ENCODE measurements at regions not wholly inside any gene's neighbourhood (a gene's known extent, or its start where the extent isn't known, plus 50 kb on each side); places are given as distances from the start of the nearest gene placed in this dataset.

- H3K27ac ChIP-seq = no peak overlapping the region
- H3K4me3 ChIP-seq = no peak overlapping the region
- H3K36me3 ChIP-seq = no peaks in the 10 kb centered on the region
- peaks cover 20% of the 10 kb centered on the region for H3K4me1 ChIP-seq
- no peak for DNase-seq
- no peaks in the 10 kb centered on the region for H3K9me3 ChIP-seq (replicated peaks)
- H3K27me3 ChIP-seq = no peaks in the 10 kb centered on the region
These were observed 57.6 kb downstream of the TENT5A start for GRCh38 chr6:81694855-81695254.

- Histone ChIP-seq H3K9me3 (replicated peaks) (no peaks in the 10 kb centered on the region), H3K27ac (no peak overlapping the region), H3K27me3 (no peaks in the 10 kb centered on the region), H3K4me3 (no peak overlapping the region), H3K36me3 (no peaks in the 10 kb centered on the region), H3K4me1 (peaks cover 20% of the 10 kb centered on the region)
- no peak for DNase-seq
These were observed 58.3 kb downstream of the TENT5A start for GRCh38 chr6:81694207-81694606.

- H3K4me1 ChIP-seq = peaks cover 20% of the 10 kb centered on the region
- no peaks in the 10 kb centered on the region for H3K27me3 ChIP-seq
- H3K9me3 ChIP-seq (replicated peaks) = no peaks in the 10 kb centered on the region
- no peaks in the 10 kb centered on the region for H3K36me3 ChIP-seq
- no peak overlapping the region for H3K4me3 ChIP-seq
- H3K27ac ChIP-seq = no peak overlapping the region
- DNase-seq = no peak
These were observed 59.2 kb downstream of the TENT5A start for GRCh38 chr6:81693266-81693665.

DNA sequence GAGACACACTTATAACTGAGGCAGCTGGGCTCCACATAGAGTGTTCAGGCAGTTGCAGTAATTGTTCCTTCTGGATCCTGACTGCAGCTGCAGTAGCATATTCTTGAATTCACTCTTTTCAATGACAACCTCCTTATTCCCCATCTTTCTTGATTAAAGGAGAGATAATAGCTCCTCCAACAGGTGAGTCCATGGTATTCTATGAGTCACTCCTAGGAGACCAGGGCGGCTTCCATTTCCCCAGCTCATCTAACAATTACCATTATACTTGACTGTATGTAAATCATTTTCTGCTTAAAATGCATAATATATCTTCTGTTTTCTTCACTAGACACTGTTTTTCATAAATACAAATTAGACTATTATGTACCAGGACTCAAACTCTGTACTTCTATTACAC, 62.4 kb downstream of the TENT5A start:
- DNase-seq = no peak
- Histone ChIP-seq H3K36me3 (no peaks in the 10 kb centered on the region), H3K4me1 (no peaks in the 10 kb centered on the region), H3K27me3 (no peaks in the 10 kb centered on the region), H3K27ac (no peak overlapping the region), H3K9me3 (replicated peaks) (no peaks in the 10 kb centered on the region), H3K4me3 (no peak overlapping the region)

DNA sequence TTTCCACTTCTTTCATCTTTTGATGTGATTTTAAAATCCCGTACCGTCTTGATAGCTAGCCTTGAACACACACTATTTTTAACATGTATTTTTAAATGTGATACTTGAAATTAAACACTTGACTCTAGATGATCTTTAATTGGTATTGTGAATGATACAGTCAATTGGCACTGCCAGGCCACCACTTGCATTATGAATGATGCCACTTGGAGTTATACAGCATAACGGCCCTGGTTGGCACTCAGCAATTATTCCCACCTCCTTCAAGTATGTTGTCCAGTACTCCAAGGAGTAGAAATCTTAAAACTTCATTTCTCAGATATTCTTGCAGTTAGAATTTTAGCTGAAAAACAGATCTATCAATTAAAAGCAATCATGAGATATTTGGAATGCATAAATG, 62.9 kb downstream of the TENT5A start:
- DNase-seq = no peak
- H3K4me1 ChIP-seq = no peaks in the 10 kb centered on the region
- no peaks in the 10 kb centered on the region for H3K27me3 ChIP-seq
- H3K9me3 ChIP-seq (replicated peaks) = no peaks in the 10 kb centered on the region
- H3K36me3 ChIP-seq = no peaks in the 10 kb centered on the region
- no peak overlapping the region for H3K4me3 ChIP-seq
- no peak overlapping the region for H3K27ac ChIP-seq

- no peak for DNase-seq
- H3K27ac ChIP-seq = no peak overlapping the region
- no peaks in the 10 kb centered on the region for H3K9me3 ChIP-seq (replicated peaks)
- no peak overlapping the region for H3K4me3 ChIP-seq
- H3K36me3 ChIP-seq = no peaks in the 10 kb centered on the region
- no peaks in the 10 kb centered on the region for H3K4me1 ChIP-seq
- H3K27me3 ChIP-seq = no peaks in the 10 kb centered on the region
These were observed 68.6 kb downstream of the TENT5A start for GRCh38 chr6:81683912-81684311.

- no peak for DNase-seq
- no peaks in the 10 kb centered on the region for H3K36me3 ChIP-seq
- no peak overlapping the region for H3K4me3 ChIP-seq
- H3K27ac ChIP-seq = no peak overlapping the region
- no peaks in the 10 kb centered on the region for H3K4me1 ChIP-seq
- no peaks in the 10 kb centered on the region for H3K27me3 ChIP-seq
- no peaks in the 10 kb centered on the region for H3K9me3 ChIP-seq (replicated peaks)
These were observed 69.4 kb downstream of the TENT5A start for GRCh38 chr6:81682858-81683620.

DNA sequence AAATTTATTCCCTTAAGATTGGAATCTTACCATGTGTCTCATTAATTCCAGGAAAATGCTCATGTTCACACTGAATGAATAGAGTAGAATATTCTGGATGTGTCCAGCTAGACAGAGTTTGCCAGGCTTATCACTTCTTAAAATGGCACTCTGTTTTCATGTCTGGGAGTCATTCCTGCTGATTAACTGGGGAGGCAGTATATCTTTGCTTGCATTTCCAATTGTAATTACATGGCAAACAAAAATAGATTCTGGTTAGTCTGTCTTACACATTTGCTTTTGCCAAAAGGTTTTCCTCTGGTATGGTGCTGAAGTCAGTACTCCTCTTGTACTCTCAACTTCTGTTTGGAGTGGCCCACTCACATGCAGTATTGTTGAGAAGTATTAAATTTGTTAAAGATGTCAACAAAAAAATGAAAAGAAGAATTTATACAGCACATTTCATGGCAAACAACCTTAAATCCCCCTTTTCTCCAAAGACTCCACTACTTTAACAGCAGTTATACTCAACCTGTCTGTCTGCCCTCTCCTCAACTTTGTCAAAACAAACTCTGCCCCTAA, 70.2 kb downstream of the TENT5A start:
- Histone ChIP-seq H3K4me3 (no peak overlapping the region), H3K36me3 (no peaks in the 10 kb centered on the region), H3K27ac (no peak overlapping the region), H3K9me3 (replicated peaks) (no peaks in the 10 kb centered on the region), H3K27me3 (no peaks in the 10 kb centered on the region), H3K4me1 (no peaks in the 10 kb centered on the region)
- no peak for DNase-seq

DNA sequence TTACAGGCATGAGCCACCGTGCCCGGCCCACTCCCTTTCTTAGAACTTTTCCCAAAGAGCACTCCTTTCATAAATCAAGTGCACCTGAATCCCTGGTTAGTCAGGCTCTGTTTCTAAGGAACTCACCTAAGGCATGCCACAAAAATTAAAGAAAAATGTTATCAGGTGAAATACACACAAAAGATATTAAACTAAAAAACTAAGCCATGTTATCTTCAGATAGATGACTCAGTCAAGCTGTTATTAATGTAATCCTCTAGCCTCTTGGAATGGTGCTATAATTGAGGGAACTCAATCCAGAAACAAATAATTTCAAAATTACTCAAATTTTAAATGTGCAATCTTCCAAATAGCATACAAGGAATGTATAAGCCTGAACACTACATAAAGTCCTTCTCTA, 83.0 kb downstream of the TENT5A start:
- no peak overlapping the region for H3K4me3 ChIP-seq
- no peaks in the 10 kb centered on the region for H3K9me3 ChIP-seq (replicated peaks)
- no peak overlapping the region for H3K27ac ChIP-seq
- H3K27me3 ChIP-seq = no peaks in the 10 kb centered on the region
- H3K4me1 ChIP-seq = no peaks in the 10 kb centered on the region
- H3K36me3 ChIP-seq = no peaks in the 10 kb centered on the region
- no peak for DNase-seq

DNA sequence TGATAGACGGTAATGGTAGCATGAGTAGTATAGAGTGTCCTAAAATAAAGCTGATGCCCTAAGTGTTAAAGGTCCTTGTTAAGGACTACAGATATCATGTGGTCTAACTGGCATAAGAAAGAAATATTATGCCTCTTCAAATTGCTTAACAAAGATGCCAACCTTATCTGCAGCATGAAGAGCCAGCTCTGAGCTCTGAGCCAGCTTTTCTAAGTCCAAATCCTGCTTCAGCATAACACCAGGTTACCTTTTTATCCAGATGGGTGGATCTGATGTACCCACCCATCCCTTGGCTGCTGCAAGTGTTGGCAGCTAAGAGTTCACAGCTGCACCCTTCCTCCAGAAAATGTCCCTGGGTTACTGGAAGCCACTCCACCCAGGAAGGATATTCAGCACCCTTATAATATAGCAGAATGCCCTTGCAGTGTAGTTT, 83.8 kb downstream of the TENT5A start:
- Histone ChIP-seq H3K27ac (no peak overlapping the region), H3K36me3 (no peaks in the 10 kb centered on the region), H3K9me3 (replicated peaks) (no peaks in the 10 kb centered on the region), H3K4me3 (no peak overlapping the region), H3K27me3 (no peaks in the 10 kb centered on the region), H3K4me1 (no peaks in the 10 kb centered on the region)
- no peak for DNase-seq

- no peaks in the 10 kb centered on the region for H3K4me1 ChIP-seq
- no peak overlapping the region for H3K27ac ChIP-seq
- H3K4me3 ChIP-seq = no peak overlapping the region
- no peaks in the 10 kb centered on the region for H3K36me3 ChIP-seq
- no peak for DNase-seq
- no peaks in the 10 kb centered on the region for H3K9me3 ChIP-seq (replicated peaks)
- no peaks in the 10 kb centered on the region for H3K27me3 ChIP-seq
These were observed 86.0 kb downstream of the TENT5A start for GRCh38 chr6:81666481-81666880.

DNA sequence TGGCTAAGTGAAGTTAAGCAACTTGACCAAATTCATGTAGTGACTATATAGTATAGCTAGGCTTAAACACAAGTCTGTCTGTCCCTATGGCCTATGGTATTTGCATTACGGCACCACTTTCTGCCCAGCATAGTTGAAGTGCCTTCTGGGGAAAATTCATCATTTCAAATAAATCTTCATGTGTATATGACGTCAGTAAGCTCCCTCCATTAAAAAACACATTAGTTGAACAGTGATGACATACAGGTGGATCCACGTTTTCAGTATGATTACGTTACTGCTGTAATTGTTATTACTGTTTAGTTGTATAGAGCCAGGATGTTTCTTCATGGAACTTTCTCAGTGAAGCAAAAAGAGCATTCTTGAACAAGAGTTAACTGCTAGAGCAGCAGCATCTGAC, 96.2 kb downstream of the TENT5A start:
- Histone ChIP-seq H3K27me3 (no peaks in the 10 kb centered on the region), H3K36me3 (no peaks in the 10 kb centered on the region), H3K4me1 (no peaks in the 10 kb centered on the region), H3K9me3 (replicated peaks) (no peaks in the 10 kb centered on the region; the same call in 1 of the 2 replicates), H3K27ac (no peak overlapping the region), H3K4me3 (no peak overlapping the region)
- no peak for DNase-seq

DNA sequence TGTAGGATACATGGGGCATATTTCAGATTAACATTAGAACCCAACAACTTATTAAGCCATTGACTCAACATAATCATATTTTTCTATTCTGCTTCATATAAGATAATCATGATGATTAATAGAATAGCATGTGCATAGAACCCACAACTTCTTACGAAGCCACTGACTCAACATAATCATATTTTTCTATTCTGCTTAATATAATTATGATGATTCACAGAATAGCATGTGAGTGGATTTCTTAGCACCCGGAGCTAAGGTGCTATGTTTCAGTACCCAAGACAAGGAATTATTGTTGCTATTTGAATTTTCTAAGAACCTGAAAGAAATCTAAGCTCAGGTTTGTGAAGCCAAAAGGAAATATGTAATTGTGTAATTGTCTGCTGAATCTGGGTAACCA, 96.8 kb downstream of the TENT5A start:
- DNase-seq = no peak
- Histone ChIP-seq H3K4me1 (no peaks in the 10 kb centered on the region), H3K27ac (no peak overlapping the region), H3K9me3 (replicated peaks) (no peaks in the 10 kb centered on the region; the same call in 1 of the 2 replicates), H3K36me3 (no peaks in the 10 kb centered on the region), H3K4me3 (no peak overlapping the region), H3K27me3 (no peaks in the 10 kb centered on the region)

DNA sequence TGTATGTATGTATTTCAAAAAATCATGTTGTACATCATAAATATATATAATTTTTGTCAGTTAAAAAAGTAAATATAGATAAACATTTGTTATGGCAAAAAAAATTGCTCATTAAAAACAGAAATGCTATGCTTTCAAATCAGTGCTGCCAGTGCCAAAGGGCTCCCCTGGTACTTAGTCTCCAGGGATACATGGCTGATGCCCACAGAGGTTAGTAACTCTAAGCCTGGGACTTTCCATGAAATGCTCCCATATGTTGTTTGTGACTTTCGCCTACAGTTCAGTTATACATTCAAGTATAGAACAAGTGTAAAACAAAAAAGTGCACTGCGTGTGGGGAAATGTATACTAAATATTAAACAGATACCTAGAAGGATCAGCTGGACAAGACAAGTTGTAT, 104.0 kb downstream of the TENT5A start:
- no peaks in the 10 kb centered on the region for H3K36me3 ChIP-seq

DNA sequence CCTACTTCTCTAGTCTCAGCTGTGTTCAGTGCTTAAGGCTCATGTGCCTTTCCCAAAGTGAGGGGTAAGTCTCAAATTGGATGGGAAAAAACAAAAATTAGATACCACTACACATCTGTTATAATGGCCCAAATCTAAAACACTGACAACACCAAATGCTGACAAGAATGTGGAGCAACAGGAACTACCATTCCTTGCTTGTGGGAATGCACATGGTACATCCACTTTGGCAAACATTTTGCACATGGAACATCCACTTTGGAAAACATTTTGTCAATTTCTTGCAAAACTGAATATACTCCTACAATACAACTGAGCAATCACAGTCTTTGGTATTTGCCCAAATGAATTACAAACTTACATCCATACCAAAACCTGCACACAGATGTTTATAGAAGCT, 109.3 kb downstream of the TENT5A start:
- no peak overlapping the region for H3K27ac ChIP-seq
- H3K4me1 ChIP-seq = no peaks in the 10 kb centered on the region
- no peak overlapping the region for H3K4me3 ChIP-seq
- no peaks in the 10 kb centered on the region for H3K36me3 ChIP-seq
- no peaks in the 10 kb centered on the region for H3K9me3 ChIP-seq (replicated peaks)
- H3K27me3 ChIP-seq = no peaks in the 10 kb centered on the region
- DNase-seq = no peak

More for the DNA sequence above, 104.0 kb downstream of the TENT5A start:
- H3K4me3 ChIP-seq = no peak overlapping the region
- H3K9me3 ChIP-seq (replicated peaks) = no peaks in the 10 kb centered on the region; the same call in 1 of the 2 replicates
- no peak for DNase-seq
- H3K4me1 ChIP-seq = no peaks in the 10 kb centered on the region
- H3K27ac ChIP-seq = no peak overlapping the region
- no peaks in the 10 kb centered on the region for H3K27me3 ChIP-seq

- H3K36me3 ChIP-seq = no peaks in the 10 kb centered on the region
- H3K4me3 ChIP-seq = no peak overlapping the region
- H3K9me3 ChIP-seq (replicated peaks) = no peaks in the 10 kb centered on the region
- H3K4me1 ChIP-seq = peaks cover 8% of the 10 kb centered on the region
- H3K27me3 ChIP-seq = no peaks in the 10 kb centered on the region
- DNase-seq = no peak
- H3K27ac ChIP-seq = no peak overlapping the region
These were observed 111.6 kb downstream of the TENT5A start for GRCh38 chr6:81640891-81641290.
